22Rv1 (cell line): ENCODE measurements at regions not wholly inside any gene's neighbourhood (a gene's known extent, or its start where the extent isn't known, plus 50 kb on each side); places are given as distances from the start of the nearest gene placed in this dataset.
"Not testable (repeated sequence)": the region's sequence is repeated elsewhere in the genome, so short reads cannot be mapped to it uniquely, and the experiment has no call there.

Source experiments
- H3K27ac ChIP-seq: fragments of 450-650 bp; 2 replicates; pipeline ENCODE4 v1.5.1; 2017
- ZFX ChIP-seq: fragments of 450-650 bp; IDR thresholded peaks from 2 replicates; pipeline ENCODE4 v1.6.1; 2017; ENCODE audit warnings: antibody characterized with exemption, borderline replicate concordance
- TF ChIP-seq, protein P1 (sequence below): fragments of 450-650 bp; IDR thresholded peaks from 2 replicates; pipeline ENCODE4 v1.5.1; 2017; ENCODE audit warnings: mild to moderate bottlenecking

DNA sequence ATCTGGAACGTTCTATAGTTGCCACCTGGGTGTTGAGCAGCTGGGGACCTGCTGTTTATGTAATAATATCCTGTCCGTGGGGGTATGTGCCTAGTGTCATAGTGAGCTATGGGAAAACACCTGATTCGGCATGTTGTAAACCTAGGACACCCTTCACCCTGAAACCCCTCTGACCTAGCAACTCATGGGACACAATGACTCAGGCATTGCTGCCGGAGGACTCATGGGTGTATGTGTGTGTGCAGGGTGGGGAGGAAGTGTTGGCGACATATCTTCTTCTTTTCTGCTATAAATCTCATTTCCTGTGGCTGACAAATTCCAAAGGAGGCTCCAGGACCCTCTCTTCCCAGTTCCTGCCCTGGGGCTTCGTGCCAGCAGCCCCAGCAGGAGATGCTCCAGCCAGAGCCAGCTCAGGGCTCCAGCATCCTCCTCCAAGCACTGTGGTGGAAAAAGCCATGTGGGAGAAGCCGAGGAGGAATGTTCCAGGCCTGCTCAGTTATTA lies 77.0 kb upstream of the PODXL start:
- TF ChIP-seq, protein P1, sequence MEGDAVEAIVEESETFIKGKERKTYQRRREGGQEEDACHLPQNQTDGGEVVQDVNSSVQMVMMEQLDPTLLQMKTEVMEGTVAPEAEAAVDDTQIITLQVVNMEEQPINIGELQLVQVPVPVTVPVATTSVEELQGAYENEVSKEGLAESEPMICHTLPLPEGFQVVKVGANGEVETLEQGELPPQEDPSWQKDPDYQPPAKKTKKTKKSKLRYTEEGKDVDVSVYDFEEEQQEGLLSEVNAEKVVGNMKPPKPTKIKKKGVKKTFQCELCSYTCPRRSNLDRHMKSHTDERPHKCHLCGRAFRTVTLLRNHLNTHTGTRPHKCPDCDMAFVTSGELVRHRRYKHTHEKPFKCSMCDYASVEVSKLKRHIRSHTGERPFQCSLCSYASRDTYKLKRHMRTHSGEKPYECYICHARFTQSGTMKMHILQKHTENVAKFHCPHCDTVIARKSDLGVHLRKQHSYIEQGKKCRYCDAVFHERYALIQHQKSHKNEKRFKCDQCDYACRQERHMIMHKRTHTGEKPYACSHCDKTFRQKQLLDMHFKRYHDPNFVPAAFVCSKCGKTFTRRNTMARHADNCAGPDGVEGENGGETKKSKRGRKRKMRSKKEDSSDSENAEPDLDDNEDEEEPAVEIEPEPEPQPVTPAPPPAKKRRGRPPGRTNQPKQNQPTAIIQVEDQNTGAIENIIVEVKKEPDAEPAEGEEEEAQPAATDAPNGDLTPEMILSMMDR: no peak
- no peak for TF ChIP-seq ZFX
- H3K27ac ChIP-seq: no peak overlapping the region

DNA sequence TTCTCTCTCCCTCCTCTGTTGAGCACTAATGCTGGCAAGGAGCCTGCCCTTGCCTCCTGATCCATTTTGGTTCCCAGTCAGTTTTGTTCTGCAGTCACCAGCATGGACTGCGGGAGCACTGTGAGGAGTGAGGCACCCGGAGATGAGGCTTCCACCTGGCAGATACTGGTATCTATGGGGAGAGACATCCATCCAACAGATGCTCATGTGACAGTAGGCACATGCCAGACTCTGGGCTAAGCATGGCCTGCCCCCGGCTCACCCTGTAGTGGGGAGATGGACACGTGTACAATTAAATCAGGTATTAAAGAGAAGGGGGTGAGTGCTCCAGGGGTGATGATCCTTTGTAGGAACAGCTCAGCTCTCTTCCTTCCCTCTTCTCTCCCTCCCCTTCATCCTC lies 74.0 kb upstream of the PODXL start:
- H3K27ac ChIP-seq: no peak overlapping the region

DNA sequence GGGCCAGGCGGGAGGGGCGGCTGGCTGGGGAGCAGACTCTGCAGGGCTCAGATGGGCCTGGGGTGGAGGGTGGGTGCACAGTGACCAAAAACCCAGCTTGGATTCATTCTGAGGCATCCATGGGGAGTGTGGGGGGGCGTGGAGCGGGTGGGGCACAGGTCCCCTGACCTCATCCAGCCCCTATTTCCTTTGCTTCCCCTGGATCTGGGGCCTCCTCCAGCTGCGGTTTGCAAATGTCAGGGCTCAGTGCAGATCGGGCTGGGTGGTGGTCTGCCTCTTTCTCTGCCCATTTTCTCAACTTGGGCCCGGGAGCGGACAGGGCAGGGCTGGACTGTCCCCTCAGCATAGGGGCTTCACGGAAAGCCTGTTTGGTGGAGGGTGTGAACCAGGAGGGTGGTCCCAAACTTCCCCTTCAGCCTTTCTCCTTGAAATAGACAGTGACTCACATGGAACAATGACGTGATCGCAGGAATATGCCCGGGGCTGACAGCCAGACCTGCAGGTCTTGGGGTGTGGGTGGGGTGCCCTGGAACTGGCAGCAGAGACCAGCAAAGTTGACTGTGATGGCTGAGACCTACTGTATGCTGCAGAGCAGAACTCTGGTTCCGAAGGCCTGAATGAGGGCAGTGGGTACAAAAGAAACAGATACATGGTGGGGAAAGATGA lies 72.9 kb upstream of the PODXL start:
- no peak for TF ChIP-seq ZFX
- TF ChIP-seq, protein P1: no peak
- H3K27ac ChIP-seq: no peak overlapping the region

More for the DNA sequence above, 74.0 kb upstream of the PODXL start:
- TF ChIP-seq, protein P1: no peak
- no peak for TF ChIP-seq ZFX

DNA sequence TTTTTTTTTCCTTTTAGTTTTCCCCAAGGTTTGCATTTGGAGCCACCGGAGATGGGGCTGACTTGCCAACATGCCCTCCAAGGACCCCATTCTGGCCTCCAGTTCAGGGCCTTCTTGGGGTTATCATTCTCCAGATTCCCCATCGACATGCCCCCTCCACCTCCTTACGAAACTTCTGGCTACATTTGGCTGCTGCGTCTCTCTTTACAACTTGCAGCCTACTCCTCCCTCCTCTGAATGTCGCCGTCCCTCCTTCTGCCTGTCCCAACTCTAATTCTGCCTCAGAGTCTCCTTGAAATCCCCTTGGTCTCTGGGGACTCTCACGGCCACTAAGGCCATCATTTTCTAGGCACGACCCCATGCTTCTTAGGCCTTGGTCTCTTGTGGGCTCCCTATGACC lies 72.2 kb upstream of the PODXL start:
- H3K27ac ChIP-seq: no peak overlapping the region
- TF ChIP-seq, protein P1: no peak
- no peak for TF ChIP-seq ZFX

DNA sequence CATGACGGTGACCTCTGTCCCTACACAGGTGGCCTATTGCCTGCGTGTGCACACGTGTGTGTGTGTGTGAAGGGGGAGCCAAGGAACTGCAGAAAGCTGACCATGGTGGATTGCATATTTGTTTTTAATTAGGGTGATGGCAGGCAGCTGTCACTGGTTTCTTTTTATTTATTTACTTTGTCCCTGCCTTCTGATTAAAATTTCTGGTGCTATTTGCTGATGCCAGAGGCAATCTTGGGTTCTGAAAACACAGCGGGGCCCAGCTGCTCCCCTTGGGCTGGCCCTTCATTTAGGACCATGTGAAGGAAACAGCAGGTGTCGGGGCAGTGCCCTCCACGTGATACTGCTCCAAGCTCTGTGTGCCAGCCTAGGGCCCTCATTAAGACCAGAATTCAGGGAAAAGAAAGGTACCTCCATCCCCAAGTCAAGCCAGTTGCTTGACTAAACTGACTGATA lies 71.3 kb upstream of the PODXL start:
- no peak for TF ChIP-seq ZFX
- TF ChIP-seq, protein P1: no peak
- no peak overlapping the region for H3K27ac ChIP-seq

DNA sequence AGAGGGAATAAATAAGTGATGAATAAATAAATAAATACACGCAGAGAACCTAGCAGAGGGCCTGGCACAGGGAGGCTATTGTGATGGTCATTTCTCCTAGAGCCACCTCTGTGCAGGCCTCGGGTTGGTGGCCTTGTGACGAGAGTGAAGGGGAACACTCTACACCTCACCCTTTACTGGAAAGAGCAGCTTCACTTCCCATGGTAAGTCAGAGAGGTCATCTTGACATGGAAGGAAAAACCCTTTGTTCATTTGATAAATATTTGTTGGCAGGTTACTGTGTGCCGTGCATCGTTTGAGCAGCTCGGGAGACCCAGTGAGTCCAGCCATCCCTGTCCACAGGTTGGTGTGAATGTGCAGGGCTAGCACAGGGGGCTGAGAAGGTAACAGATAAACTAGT lies 70.2 kb upstream of the PODXL start:
- TF ChIP-seq, protein P1: no peak
- TF ChIP-seq ZFX: no peak
- no peak overlapping the region for H3K27ac ChIP-seq

DNA sequence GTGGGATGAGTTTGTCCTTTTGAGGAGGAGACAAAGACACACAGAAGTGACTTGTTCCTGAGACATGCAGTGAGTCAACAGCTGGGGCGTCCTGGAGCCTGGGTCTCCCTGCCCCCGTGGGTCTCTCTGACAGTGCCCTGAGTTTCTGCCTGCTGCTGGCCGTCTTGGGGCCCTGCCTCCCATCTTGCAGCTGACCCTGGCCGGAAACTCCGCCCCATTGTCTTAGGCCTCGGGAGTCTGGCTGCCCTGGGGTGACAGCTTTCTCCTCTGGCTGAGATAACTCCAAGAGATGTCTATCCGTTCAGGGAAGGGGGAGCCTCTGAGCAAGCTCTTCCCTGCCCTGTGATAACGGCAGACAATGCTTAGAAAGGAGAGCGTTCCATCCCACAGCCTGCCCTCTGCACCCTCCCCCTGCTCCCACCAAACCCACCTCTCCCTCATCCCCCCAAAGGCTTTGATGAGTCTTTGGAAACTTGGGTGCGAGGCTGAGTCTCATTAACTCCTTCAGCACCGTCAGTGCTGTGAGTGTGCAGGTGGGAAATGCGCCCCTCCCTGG lies 69.5 kb upstream of the PODXL start:
- H3K27ac ChIP-seq: no peak overlapping the region
- no peak for TF ChIP-seq ZFX
- TF ChIP-seq, protein P1: no peak

DNA sequence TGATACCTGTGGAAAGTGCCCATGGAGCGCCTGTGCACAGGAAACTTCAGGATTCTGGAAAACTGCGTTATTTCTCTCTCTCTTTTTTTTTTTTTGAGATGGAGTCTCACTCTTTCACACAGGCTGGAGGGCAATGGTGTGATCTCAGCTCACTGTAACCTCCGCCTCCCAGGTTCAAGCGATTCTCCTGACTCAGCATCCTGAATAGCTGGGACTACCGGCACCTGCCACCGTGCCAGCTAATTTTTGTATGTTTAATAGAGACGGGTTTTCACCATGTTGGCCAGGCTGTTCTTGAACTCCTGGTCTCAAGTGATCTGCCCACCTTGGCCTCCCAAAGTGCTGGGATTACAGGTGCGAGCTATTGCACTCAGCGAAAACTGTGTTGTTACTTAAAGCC lies 68.9 kb upstream of the PODXL start:
- H3K27ac ChIP-seq: not testable (repeated sequence)
